ENCODE measurements at regions not wholly inside any gene's neighbourhood (a gene's known extent, or its start where the extent isn't known, plus 50 kb on each side); places are given as distances from the start of the nearest gene placed in this dataset.

- H3K36me3 Mint-ChIP-seq (ENCODE audit: low read depth) = no peaks in the 10 kb centered on the region
- 0 out of 3 replicates have a peak, but pooled peaks cover 3% of the 10 kb centered on the region for H3K4me1 Mint-ChIP-seq
- no peaks in the 10 kb centered on the region for H3F3A ChIP-seq (replicated peaks; ENCODE audit: low read depth)
- H3K4me3 ChIP-seq = no peak overlapping the region
- no peaks in the 10 kb centered on the region for H3K4me1 ChIP-seq (ENCODE audit: insufficient read depth)
- no peaks in the 10 kb centered on the region for H4K20me1 ChIP-seq (replicated peaks; ENCODE audit: insufficient read depth)
- H3K27me3 Mint-ChIP-seq (ENCODE audit: insufficient read depth, low read depth, poor library complexity) = peaks cover 2% of the 10 kb centered on the region
- peaks cover 15% of the 10 kb centered on the region for H3K9me2 ChIP-seq (ENCODE audit: insufficient read depth)
- no peak overlapping the region for H3K4me2 ChIP-seq
- H3K9me3 Mint-ChIP-seq = no peaks in the 10 kb centered on the region; the same call in 2 of the 3 replicates
- H2AFZ ChIP-seq = no peak overlapping the region
- no peak overlapping the region for H3K27ac Mint-ChIP-seq
- DNase-seq (ENCODE audit: low spot score) = no peak
- H3K79me2 ChIP-seq (replicated peaks; ENCODE audit: insufficient read depth) = no peaks in the 10 kb centered on the region
- no peak for TF ChIP-seq ETS1 (IDR thresholded peaks at IDR 0.05)
- TF ChIP-seq NANOG (IDR thresholded peaks at IDR 0.05; ENCODE audit: borderline replicate concordance) = no peak
- no peak for TF ChIP-seq REST (IDR thresholded peaks at IDR 0.05; ENCODE audit: unreplicated experiment)
- no peak for TF ChIP-seq EZH2phosphoT487 (IDR thresholded peaks at IDR 0.05; ENCODE audit: unreplicated experiment)
- no peak for TF ChIP-seq ZNF462 (CRISPR knock-in tag; IDR thresholded peaks at IDR 0.05)
- TF ChIP-seq POLR2AphosphoS5 (IDR thresholded peaks at IDR 0.05; ENCODE audit: low read depth) = no peak
- no peak for TF ChIP-seq ZNF331 (CRISPR knock-in tag; IDR thresholded peaks at IDR 0.05; ENCODE audit: low read depth)
- TF ChIP-seq CREB1 (CRISPR knock-in tag; IDR thresholded peaks at IDR 0.05; ENCODE audit: low read depth) = no peak
- TF ChIP-seq JUNB (IDR thresholded peaks at IDR 0.05; ENCODE audit: unreplicated experiment) = no peak
- no peak for TF ChIP-seq CTCF (conservative IDR thresholded peaks at IDR 0.05; ENCODE audit: low read depth in 2 of 2)
- TF ChIP-seq ZNF114 (CRISPR knock-in tag; IDR thresholded peaks at IDR 0.05) = no peak
- TF ChIP-seq EZH2 (IDR thresholded peaks at IDR 0.05; ENCODE audit: low read depth, unreplicated experiment) = no peak
- TF ChIP-seq STAT1 (IDR thresholded peaks at IDR 0.05; ENCODE audit: unreplicated experiment) = no peak
- ATAC-seq = no peak
- no peak overlapping the region for H3K27ac ChIP-seq (ENCODE audit: low read depth)
- no peak overlapping the region for H3K4me3 Mint-ChIP-seq
- H3K36me3 ChIP-seq (ENCODE audit: insufficient read depth) = no peaks in the 10 kb centered on the region
- no peaks in the 10 kb centered on the region for H3K27me3 ChIP-seq (ENCODE audit: insufficient read depth)
These were observed 152.4 kb downstream of the LEPR start for GRCh38 chr1:65572701-65573421.
